ENCODE measurements at regions not wholly inside any gene's neighbourhood (a gene's known extent, or its start where the extent isn't known, plus 50 kb on each side); places are given as distances from the start of the nearest gene placed in this dataset.
A peak's percentile ranks its signal among the peaks of the same experiment; 100 is the strongest.

- no peak for TF ChIP-seq CTCF (conservative IDR thresholded peaks at IDR 0.05 in 1 of 2, IDR thresholded peaks at IDR 0.05 in 1 of 2; ENCODE audit: low read depth in 1 of 2, low read length in 2 of 2)
- TF ChIP-seq EZH2 (IDR thresholded peaks at IDR 0.05; ENCODE audit: low read length, missing control alignments): no peak
- no peaks in the 10 kb centered on the region for H3K36me3 ChIP-seq (ENCODE audit: control insufficient read depth, insufficient read depth, low read length)
Measured at GRCh38 chr10:34002896-34003295, 668.4 kb upstream of the NRP1 start.

DNA sequence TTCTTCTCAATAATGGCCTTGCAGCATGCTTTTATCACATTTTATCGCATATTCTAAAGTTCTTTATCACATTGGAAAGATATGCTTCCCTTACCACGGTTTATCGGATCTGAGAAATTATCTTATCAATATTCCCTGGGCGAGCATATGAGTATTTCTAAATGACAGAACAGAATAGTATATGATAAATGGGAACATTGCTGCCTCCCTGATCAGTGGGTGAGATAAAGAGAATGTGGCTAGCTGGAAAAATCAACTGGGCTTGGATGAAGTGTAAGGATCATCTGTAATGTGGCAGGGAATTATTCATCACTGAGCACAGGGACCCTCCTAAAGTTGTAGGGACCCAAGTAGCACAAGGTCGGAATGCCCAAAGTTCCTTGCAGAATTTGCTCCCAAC lies 667.4 kb upstream of the NRP1 start:
- H3K36me3 ChIP-seq (ENCODE audit: control insufficient read depth, insufficient read depth, low read length): no peaks in the 10 kb centered on the region
- no peak overlapping the region for H3K4me2 ChIP-seq (ENCODE audit: extremely low read depth, insufficient read depth, low read length)
- H3K27ac ChIP-seq (ENCODE audit: insufficient read depth, low read length): no peak overlapping the region
- H3K4me3 ChIP-seq (replicated peaks in 1 of 4; ENCODE audit: control extremely low read depth in 1 of 4, insufficient read depth in 1 of 4, low read depth in 3 of 4, low read length in 4 of 4): no peak overlapping the region
- no peaks in the 10 kb centered on the region for H4K20me1 ChIP-seq (ENCODE audit: control insufficient read depth, extremely low read depth, insufficient read depth, low read length)
- no peak overlapping the region for H3K9ac ChIP-seq (ENCODE audit: insufficient read depth, low read length)
- H2AFZ ChIP-seq (ENCODE audit: low read length): no peak overlapping the region
- no peak for TF ChIP-seq EZH2 (IDR thresholded peaks at IDR 0.05; ENCODE audit: low read length, missing control alignments)
- TF ChIP-seq CTCF (conservative IDR thresholded peaks at IDR 0.05 in 1 of 2, IDR thresholded peaks at IDR 0.05 in 1 of 2; ENCODE audit: low read depth in 1 of 2, low read length in 2 of 2): no peak
- H3K27me3 ChIP-seq (ENCODE audit: control insufficient read depth, insufficient read depth, low read length): no peaks in the 10 kb centered on the region
- no peak for DNase-seq (ENCODE audit: low read depth in 2 of 2)
- H3K79me2 ChIP-seq (ENCODE audit: control insufficient read depth, insufficient read depth, low read length): no peaks in the 10 kb centered on the region
- no peaks in the 10 kb centered on the region for H3K9me3 ChIP-seq (ENCODE audit: control insufficient read depth, insufficient read depth, low read depth, low read length)
- no peaks in the 10 kb centered on the region for H3K4me1 ChIP-seq (ENCODE audit: control insufficient read depth, extremely low read depth, insufficient read depth, low read length)

More at GRCh38 chr10:34002896-34003295, 668.4 kb upstream of the NRP1 start:
- DNase-seq (ENCODE audit: low read depth in 2 of 2): no peak
- Histone ChIP-seq H3K4me1 (ENCODE audit: control insufficient read depth, extremely low read depth, insufficient read depth, low read length) (no peaks in the 10 kb centered on the region), H3K27me3 (ENCODE audit: control insufficient read depth, insufficient read depth, low read length) (no peaks in the 10 kb centered on the region), H3K9me3 (ENCODE audit: control insufficient read depth, insufficient read depth, low read depth, low read length) (no peaks in the 10 kb centered on the region), H4K20me1 (ENCODE audit: control insufficient read depth, extremely low read depth, insufficient read depth, low read length) (no peaks in the 10 kb centered on the region), H3K4me3 (replicated peaks in 1 of 4; ENCODE audit: control extremely low read depth in 1 of 4, insufficient read depth in 1 of 4, low read depth in 3 of 4, low read length in 4 of 4) (no peak overlapping the region), H3K27ac (ENCODE audit: insufficient read depth, low read length) (no peak overlapping the region), H3K9ac (ENCODE audit: insufficient read depth, low read length) (no peak overlapping the region), H2AFZ (ENCODE audit: low read length) (no peak overlapping the region), H3K79me2 (ENCODE audit: control insufficient read depth, insufficient read depth, low read length) (no peaks in the 10 kb centered on the region), H3K4me2 (ENCODE audit: extremely low read depth, insufficient read depth, low read length) (no peak overlapping the region)

- Histone ChIP-seq H4K20me1 (ENCODE audit: control insufficient read depth, extremely low read depth, insufficient read depth, low read length) (no peaks in the 10 kb centered on the region), H3K27me3 (ENCODE audit: control insufficient read depth, insufficient read depth, low read length) (no peaks in the 10 kb centered on the region), H3K4me1 (ENCODE audit: control insufficient read depth, extremely low read depth, insufficient read depth, low read length) (no peaks in the 10 kb centered on the region), H3K4me3 (replicated peaks in 1 of 4; ENCODE audit: control extremely low read depth in 1 of 4, insufficient read depth in 1 of 4, low read depth in 3 of 4, low read length in 4 of 4) (no peak overlapping the region), H3K9me3 (ENCODE audit: control insufficient read depth, insufficient read depth, low read depth, low read length) (no peaks in the 10 kb centered on the region), H3K79me2 (ENCODE audit: control insufficient read depth, insufficient read depth, low read length) (no peaks in the 10 kb centered on the region), H3K36me3 (ENCODE audit: control insufficient read depth, insufficient read depth, low read length) (no peaks in the 10 kb centered on the region), H3K9ac (ENCODE audit: insufficient read depth, low read length) (no peak overlapping the region), H3K27ac (ENCODE audit: insufficient read depth, low read length) (no peak overlapping the region), H3K4me2 (ENCODE audit: extremely low read depth, insufficient read depth, low read length) (no peak overlapping the region), H2AFZ (ENCODE audit: low read length) (no peak overlapping the region)
- DNase-seq (ENCODE audit: low read depth in 2 of 2): peak in 1 of 2 donors; percentile 15
- TF ChIP-seq EZH2 (IDR thresholded peaks at IDR 0.05; ENCODE audit: low read length, missing control alignments) (no peak), CTCF (conservative IDR thresholded peaks at IDR 0.05 in 1 of 2, IDR thresholded peaks at IDR 0.05 in 1 of 2; ENCODE audit: low read depth in 1 of 2, low read length in 2 of 2) (no peak)
Measured at GRCh38 chr10:34001087-34001580, 666.7 kb upstream of the NRP1 start.
